OCI-LY7 (cell line): ENCODE measurements at regions not wholly inside any gene's neighbourhood (a gene's known extent, or its start where the extent isn't known, plus 50 kb on each side); places are given as distances from the start of the nearest gene placed in this dataset.

Source experiments
- EZH2phosphoT487 ChIP-seq: fragments of 200-600 bp; sonication (generic); IDR thresholded peaks from 2 replicates; pipeline ENCODE4 v1.6.1; 2018; ENCODE audit warnings: low read depth, borderline replicate concordance, mild to moderate bottlenecking, mixed run types, antibody characterized with exemption, low read length, moderate library complexity, mixed read lengths
- TF ChIP-seq, protein P1 (sequence below): fragments of 200-600 bp; sonication (generic); conservative IDR thresholded peaks from 2 replicates; pipeline ENCODE4 v1.5.1; 2014; ENCODE audit warnings: mild to moderate bottlenecking, antibody characterized with exemption, low read length, moderate library complexity, mixed read lengths

DNA sequence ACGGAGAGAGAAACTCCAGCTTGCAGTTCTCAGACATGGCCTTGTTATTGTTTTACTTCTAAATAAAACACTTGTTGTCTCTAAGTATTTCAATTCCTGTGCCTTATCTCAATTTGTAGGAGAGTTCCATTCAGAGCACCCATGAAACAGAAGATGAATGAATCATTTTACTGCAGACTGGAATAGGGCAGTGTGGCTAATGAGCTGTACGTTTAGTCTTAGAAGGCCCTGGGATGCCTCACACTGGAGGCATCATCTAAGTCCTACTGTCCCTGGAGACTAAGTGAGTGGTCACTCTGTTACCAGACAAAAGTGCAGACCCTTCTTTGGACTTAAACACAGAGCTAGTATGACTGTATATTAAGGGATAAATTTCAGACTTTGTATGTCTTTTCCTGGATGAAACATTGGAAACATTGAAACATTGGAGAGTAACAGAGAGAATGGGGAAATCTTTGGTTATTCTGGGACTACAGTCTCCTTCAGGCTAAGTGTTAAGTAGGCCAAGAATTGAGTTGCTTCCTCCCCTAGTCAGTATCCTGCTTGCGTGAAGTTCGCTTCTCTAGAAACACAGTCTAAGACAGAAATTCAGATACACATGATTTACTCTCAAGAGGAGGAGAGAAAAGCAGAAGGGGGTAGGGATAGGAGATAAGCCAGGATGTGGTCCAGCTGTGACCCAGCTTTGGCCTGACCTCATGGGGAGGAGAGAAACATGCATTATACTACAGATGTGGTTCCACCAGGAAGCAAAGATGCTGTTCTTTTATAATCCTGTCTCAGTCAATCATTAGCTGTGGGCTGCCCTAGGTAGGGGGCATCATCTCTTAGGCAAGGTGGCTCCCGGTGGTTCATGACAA lies 167.4 kb upstream of the BMP2 start:
- TF ChIP-seq EZH2phosphoT487: no peak
- TF ChIP-seq, protein P1, sequence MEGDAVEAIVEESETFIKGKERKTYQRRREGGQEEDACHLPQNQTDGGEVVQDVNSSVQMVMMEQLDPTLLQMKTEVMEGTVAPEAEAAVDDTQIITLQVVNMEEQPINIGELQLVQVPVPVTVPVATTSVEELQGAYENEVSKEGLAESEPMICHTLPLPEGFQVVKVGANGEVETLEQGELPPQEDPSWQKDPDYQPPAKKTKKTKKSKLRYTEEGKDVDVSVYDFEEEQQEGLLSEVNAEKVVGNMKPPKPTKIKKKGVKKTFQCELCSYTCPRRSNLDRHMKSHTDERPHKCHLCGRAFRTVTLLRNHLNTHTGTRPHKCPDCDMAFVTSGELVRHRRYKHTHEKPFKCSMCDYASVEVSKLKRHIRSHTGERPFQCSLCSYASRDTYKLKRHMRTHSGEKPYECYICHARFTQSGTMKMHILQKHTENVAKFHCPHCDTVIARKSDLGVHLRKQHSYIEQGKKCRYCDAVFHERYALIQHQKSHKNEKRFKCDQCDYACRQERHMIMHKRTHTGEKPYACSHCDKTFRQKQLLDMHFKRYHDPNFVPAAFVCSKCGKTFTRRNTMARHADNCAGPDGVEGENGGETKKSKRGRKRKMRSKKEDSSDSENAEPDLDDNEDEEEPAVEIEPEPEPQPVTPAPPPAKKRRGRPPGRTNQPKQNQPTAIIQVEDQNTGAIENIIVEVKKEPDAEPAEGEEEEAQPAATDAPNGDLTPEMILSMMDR: no peak
